Keratinocyte (primary cell): ENCODE measurements at regions not wholly inside any gene's neighbourhood (a gene's known extent, or its start where the extent isn't known, plus 50 kb on each side); places are given as distances from the start of the nearest gene placed in this dataset.

Source experiments
- CTCF ChIP-seq, 3 experiments: IDR thresholded peaks in 1 of 3; conservative IDR thresholded peaks in 1 of 3; optimal IDR thresholded peaks in 1 of 3; 2 replicates in 2 of 3; 3 replicates in 1 of 3; pipeline versions ENCODE3 to v1.5.1; 2011; ENCODE audit warnings: low read length in 3 of 3, mild to moderate bottlenecking in 3 of 3, moderate library complexity in 2 of 3, control low read depth in 1 of 3, inconsistent platforms in 1 of 3; ENCODE audit not compliant: insufficient read depth in 2 of 3; ENCODE audit errors: extremely low read depth in 1 of 3
- EZH2 ChIP-seq: IDR thresholded peaks from one replicate; pipeline ENCODE4 v1.6.1; 2012; ENCODE audit warnings: inconsistent platforms, mild to moderate bottlenecking, low read length, moderate library complexity

- TF ChIP-seq CTCF (optimal IDR thresholded peaks at IDR 0.05 in 1 of 3, IDR thresholded peaks at IDR 0.05 in 1 of 3, conservative IDR thresholded peaks at IDR 0.05 in 1 of 3; ENCODE audit: extremely low read depth in 1 of 3, insufficient read depth in 2 of 3, low read length in 3 of 3) (no peak), EZH2 (no peak)
Observed at GRCh38 chr7:15749631-15750030, 63.1 kb upstream of the MEOX2 start.
